PC-3 (cell line): ENCODE measurements at regions not wholly inside any gene's neighbourhood (a gene's known extent, or its start where the extent isn't known, plus 50 kb on each side); places are given as distances from the start of the nearest gene placed in this dataset.

ENCODE experiments used
- ATAC-seq: fragments of 200-7000 bp; cut with Tn5 transposase; 2 replicates; pipeline ENCODE4 v1.9.1; 2020; ENCODE audit warnings: mild to moderate bottlenecking, moderate library complexity
- BruUV-seq: library from RNA; stranded (reverse); fragments of 400-500 nt; replicated peaks from 2 replicates; lab custom pipeline; 2021; lab: Mats Ljungman, UMichigan
- CTCF ChIA-PET: fragments of 300-600 bp; sonication (Branson Sonifier 250); formaldehyde crosslinking; loops from one replicate; lab custom pipeline; 2022; ENCODE audit warnings: antibody characterized with exemption; lab: Charles Lee
- POLR2A ChIA-PET: fragments of 300-600 bp; sonication (Branson Sonifier 250); formaldehyde crosslinking; loops from one replicate; lab custom pipeline; 2022; ENCODE audit warnings: antibody characterized with exemption; ENCODE audit not compliant: unreplicated experiment; lab: Charles Lee
- DNase-seq: peaks from one replicate; pipeline ENCODE4 v3.0.0-alpha.2; 2015
- H2AFZ ChIP-seq: fragments of 300-600 bp; sonication (generic); 2 replicates; pipeline ENCODE4 v1.6.0; 2016; ENCODE audit warnings: antibody characterized with exemption, low read length
- H3F3A ChIP-seq: fragments of 300-600 bp; sonication (generic); one replicate; pipeline ENCODE4 v1.6.0; 2017; ENCODE audit warnings: antibody characterized with exemption, low read length, control low read depth, mild to moderate bottlenecking; ENCODE audit not compliant: unreplicated experiment
- H3K27ac ChIP-seq: fragments of 300-600 bp; sonication (generic); 2 replicates; pipeline ENCODE4 v1.5.1; 2016; ENCODE audit warnings: mild to moderate bottlenecking, low read length
- H3K27me3 ChIP-seq: fragments of 300-600 bp; sonication (generic); 2 replicates; pipeline ENCODE4 v1.6.1; 2016; ENCODE audit warnings: low read length, mixed read lengths
- H3K36me3 ChIP-seq: fragments of 300-600 bp; sonication (generic); 2 replicates; pipeline ENCODE4 v1.6.1; 2016; ENCODE audit warnings: low read depth, mixed run types, low read length, mixed read lengths
- H3K4me1 ChIP-seq: fragments of 300-600 bp; sonication (generic); 2 replicates; pipeline ENCODE4 v1.5.1; 2016; ENCODE audit warnings: low read length; ENCODE audit not compliant: insufficient read depth
- H3K4me2 ChIP-seq: fragments of 300-600 bp; sonication (generic); 2 replicates; pipeline ENCODE4 v1.6.0; 2016; ENCODE audit warnings: low read length
- H3K4me3 ChIP-seq: fragments of 300-600 bp; sonication (generic); 2 replicates; pipeline ENCODE4 v1.5.1; 2016; ENCODE audit warnings: mild to moderate bottlenecking, low read length, mixed read lengths
- H3K79me2 ChIP-seq: fragments of 300-600 bp; sonication (generic); 2 replicates; pipeline ENCODE4 v1.6.1; 2017; ENCODE audit warnings: low read length, mixed read lengths
- H3K9ac ChIP-seq: fragments of 300-600 bp; sonication (generic); 2 replicates; pipeline ENCODE4 v1.6.0; 2016; ENCODE audit warnings: mild to moderate bottlenecking, low read length
- H3K9me2 ChIP-seq: fragments of 300-600 bp; sonication (generic); replicated peaks from 2 replicates; pipeline ENCODE4 v1.6.1; 2016; ENCODE audit warnings: mixed run types, low read length, mixed read lengths
- H3K9me3 ChIP-seq: fragments of 300-600 bp; sonication (generic); 2 replicates; pipeline ENCODE4 v1.6.1; 2016; ENCODE audit warnings: low read length, mixed read lengths
- H4K20me1 ChIP-seq: fragments of 300-600 bp; sonication (generic); 2 replicates; pipeline ENCODE4 v1.6.1; 2016; ENCODE audit warnings: low read length, mixed read lengths
- EZH2 ChIP-seq: fragments of 300-600 bp; sonication (generic); IDR thresholded peaks from one replicate; pipeline ENCODE4 v1.6.1; 2017; ENCODE audit warnings: antibody characterized with exemption, mild to moderate bottlenecking, low read length; ENCODE audit not compliant: unreplicated experiment
- EZH2phosphoT487 ChIP-seq: fragments of 300-600 bp; sonication (generic); IDR thresholded peaks from 2 replicates; pipeline ENCODE4 v1.6.1; 2018; ENCODE audit warnings: mild to moderate bottlenecking, antibody characterized with exemption, low read length, borderline replicate concordance
- intact Hi-C: fragments of 100-400 bp; cut with micrococcal nuclease; formaldehyde crosslinking; loops from 2 replicates; pipeline ENCODE4 v1.9.0; 2023
- TF ChIP-seq, protein P1 (sequence below): fragments of 300-600 bp; sonication (generic); conservative IDR thresholded peaks from 2 replicates; pipeline ENCODE4 v1.5.1; 2017; ENCODE audit warnings: antibody characterized with exemption, low read depth, mild to moderate bottlenecking, low read length

DNA sequence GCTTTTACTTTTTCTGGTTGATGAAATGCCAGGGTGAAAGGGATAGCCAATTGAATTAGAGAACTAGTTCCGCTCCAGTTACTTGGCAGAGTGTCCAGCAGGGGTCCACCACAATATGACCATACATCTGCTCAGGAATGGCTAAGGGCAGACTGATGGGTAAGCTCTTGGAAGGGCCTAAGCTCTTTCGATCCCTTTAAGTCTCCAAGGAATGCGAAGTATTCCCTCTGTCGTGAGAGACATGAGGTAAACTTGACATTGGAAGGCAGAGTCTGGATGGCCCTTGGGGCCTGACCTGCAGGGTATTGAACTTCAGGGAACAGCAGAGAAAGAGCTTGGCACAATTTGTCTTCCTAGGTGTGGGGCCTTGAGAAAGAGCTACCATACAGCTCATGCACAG, 805.8 kb downstream of the PLOD2 start:
- intact Hi-C loops = no loop called here
- BruUV-seq = no TSS peak
- CTCF ChIA-PET = no interaction called here

DNA sequence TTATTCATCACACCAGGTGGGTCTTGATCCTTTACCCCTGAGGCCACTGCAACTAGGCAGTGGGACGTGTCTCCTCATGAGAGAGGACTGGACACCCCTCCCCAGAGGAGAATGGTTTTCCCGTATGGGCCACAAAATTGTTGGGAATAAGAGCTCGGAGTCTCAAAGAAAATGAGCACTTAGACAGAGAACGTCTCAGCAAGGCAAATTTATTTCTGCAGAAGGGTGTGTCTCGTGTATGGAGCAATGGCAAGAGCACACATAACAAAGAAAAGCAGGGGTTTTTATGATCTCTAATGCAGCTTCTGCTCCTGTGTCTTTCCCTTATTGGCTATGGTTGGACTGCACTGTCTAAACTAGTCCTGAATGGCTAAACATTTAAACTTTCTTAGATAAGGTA, 803.5 kb downstream of the PLOD2 start:
- H3K4me3 ChIP-seq = no peak overlapping the region
- H3K36me3 ChIP-seq = no peaks in the 10 kb centered on the region
- no peaks in the 10 kb centered on the region for H4K20me1 ChIP-seq
- H3F3A ChIP-seq = no peaks in the 10 kb centered on the region
- H3K9me2 ChIP-seq = no peaks in the 10 kb centered on the region
- H3K9ac ChIP-seq = no peak overlapping the region
- TF ChIP-seq EZH2phosphoT487 = no peak
- TF ChIP-seq, protein P1, sequence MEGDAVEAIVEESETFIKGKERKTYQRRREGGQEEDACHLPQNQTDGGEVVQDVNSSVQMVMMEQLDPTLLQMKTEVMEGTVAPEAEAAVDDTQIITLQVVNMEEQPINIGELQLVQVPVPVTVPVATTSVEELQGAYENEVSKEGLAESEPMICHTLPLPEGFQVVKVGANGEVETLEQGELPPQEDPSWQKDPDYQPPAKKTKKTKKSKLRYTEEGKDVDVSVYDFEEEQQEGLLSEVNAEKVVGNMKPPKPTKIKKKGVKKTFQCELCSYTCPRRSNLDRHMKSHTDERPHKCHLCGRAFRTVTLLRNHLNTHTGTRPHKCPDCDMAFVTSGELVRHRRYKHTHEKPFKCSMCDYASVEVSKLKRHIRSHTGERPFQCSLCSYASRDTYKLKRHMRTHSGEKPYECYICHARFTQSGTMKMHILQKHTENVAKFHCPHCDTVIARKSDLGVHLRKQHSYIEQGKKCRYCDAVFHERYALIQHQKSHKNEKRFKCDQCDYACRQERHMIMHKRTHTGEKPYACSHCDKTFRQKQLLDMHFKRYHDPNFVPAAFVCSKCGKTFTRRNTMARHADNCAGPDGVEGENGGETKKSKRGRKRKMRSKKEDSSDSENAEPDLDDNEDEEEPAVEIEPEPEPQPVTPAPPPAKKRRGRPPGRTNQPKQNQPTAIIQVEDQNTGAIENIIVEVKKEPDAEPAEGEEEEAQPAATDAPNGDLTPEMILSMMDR = no peak
- TF ChIP-seq EZH2 = no peak
- BruUV-seq = no TSS peak
- no peak overlapping the region for H3K4me2 ChIP-seq
- POLR2A ChIA-PET = no interaction called here
- DNase-seq (no peak), ATAC-seq (no peak)
- no peaks in the 10 kb centered on the region for H3K9me3 ChIP-seq
- no peak overlapping the region for H3K27ac ChIP-seq
- CTCF ChIA-PET = no interaction called here
- H3K79me2 ChIP-seq = no peaks in the 10 kb centered on the region
- H3K27me3 ChIP-seq = no peaks in the 10 kb centered on the region
- H2AFZ ChIP-seq = no peak overlapping the region
- H3K4me1 ChIP-seq = no peaks in the 10 kb centered on the region
- intact Hi-C loops = no loop called here

More for the DNA sequence above, 805.8 kb downstream of the PLOD2 start:
- Histone ChIP-seq H3K79me2 (no peaks in the 10 kb centered on the region), H3K9me3 (no peaks in the 10 kb centered on the region), H4K20me1 (no peaks in the 10 kb centered on the region), H3K4me3 (no peak overlapping the region), H3K4me1 (no peaks in the 10 kb centered on the region), H3K27me3 (no peaks in the 10 kb centered on the region), H3K36me3 (no peaks in the 10 kb centered on the region), H2AFZ (no peak overlapping the region), H3K4me2 (no peak overlapping the region), H3F3A (no peaks in the 10 kb centered on the region), H3K27ac (no peak overlapping the region), H3K9me2 (no peaks in the 10 kb centered on the region), H3K9ac (no peak overlapping the region)
- TF ChIP-seq EZH2phosphoT487 (no peak), EZH2 (no peak)
- TF ChIP-seq, protein P1 = no peak
- POLR2A ChIA-PET = no interaction called here
- no peak for DNase-seq
- no peak for ATAC-seq

GRCh38 chr3:145359040-145359439, 801.9 kb downstream of the PLOD2 start:
- Histone ChIP-seq H3F3A (no peaks in the 10 kb centered on the region), H3K79me2 (no peaks in the 10 kb centered on the region), H3K4me1 (no peaks in the 10 kb centered on the region), H3K27me3 (no peaks in the 10 kb centered on the region), H3K36me3 (no peaks in the 10 kb centered on the region), H3K4me3 (no peak overlapping the region), H3K9ac (no peak overlapping the region), H3K27ac (no peak overlapping the region), H4K20me1 (no peaks in the 10 kb centered on the region), H3K4me2 (no peak overlapping the region), H3K9me2 (no peaks in the 10 kb centered on the region), H3K9me3 (no peaks in the 10 kb centered on the region), H2AFZ (no peak overlapping the region)
- intact Hi-C loops = no loop called here
- CTCF ChIA-PET = no interaction called here
- no TSS peak for BruUV-seq
- POLR2A ChIA-PET = no interaction called here
- TF ChIP-seq EZH2 = no peak
- no peak for TF ChIP-seq EZH2phosphoT487
- TF ChIP-seq, protein P1 = no peak
- ATAC-seq (no peak), DNase-seq (no peak)
